WTC11 (cell line): ENCODE measurements at regions not wholly inside any gene's neighbourhood (a gene's known extent, or its start where the extent isn't known, plus 50 kb on each side); places are given as distances from the start of the nearest gene placed in this dataset.

Experiments used
- ATAC-seq: fragments of 200-7000 bp; cut with Tn5 transposase; 2 replicates; pipeline ENCODE4 v1.10.0; 2021; ENCODE audit warnings: mild to moderate bottlenecking, moderate library complexity
- CTCF ChIA-PET: fragments of 300-600 bp; sonication (Branson Sonifier 250); formaldehyde crosslinking; loops from one replicate; lab custom pipeline; 2021; ENCODE audit warnings: antibody characterized with exemption; lab: Charles Lee
- POLR2A ChIA-PET: fragments of 350-600 bp; sonication (Branson Sonifier 250); formaldehyde crosslinking; loops from one replicate; lab custom pipeline; 2021; ENCODE audit warnings: antibody characterized with exemption; lab: Charles Lee
- DNase-seq: peaks from one replicate; pipeline ENCODE4 v3.0.0; 2021; ENCODE audit warnings: low spot score
- H3K27ac Mint-ChIP-seq: 2 replicates; pipeline ENCODE4 v1.8.0; 2021; ENCODE audit warnings: mixed read lengths
- H3K27me3 Mint-ChIP-seq: 2 replicates; pipeline ENCODE4 v1.8.0; 2021; ENCODE audit warnings: low read depth, mild to moderate bottlenecking, moderate library complexity, mixed read lengths
- H3K36me3 Mint-ChIP-seq: 2 replicates; pipeline ENCODE4 v1.8.0; 2021; ENCODE audit warnings: mixed read lengths
- H3K4me1 Mint-ChIP-seq: 2 replicates; pipeline ENCODE4 v1.8.0; 2022; ENCODE audit warnings: mixed read lengths
- H3K4me3 Mint-ChIP-seq: 2 replicates; pipeline ENCODE4 v1.8.0; 2021; ENCODE audit warnings: mild to moderate bottlenecking, moderate library complexity, mixed read lengths
- H3K9me3 Mint-ChIP-seq: 2 replicates; pipeline ENCODE4 v1.8.0; 2021; ENCODE audit warnings: mixed read lengths
- AFF4 ChIP-seq: sonication (generic); formaldehyde crosslinking; IDR thresholded peaks from 2 replicates; pipeline ENCODE4 v1.8.1; 2023; ENCODE audit warnings: mild to moderate bottlenecking, missing genetic modification reagents, borderline replicate concordance
- CDX4 ChIP-seq: fragments of 250-450 bp; sonication (Bioruptor Pico); IDR thresholded peaks from 2 replicates; pipeline ENCODE4 v1.9.0; 2021; ENCODE audit warnings: moderate library complexity, mild to moderate bottlenecking, inconsistent platforms, borderline replicate concordance
- CREB1 ChIP-seq: sonication (generic); formaldehyde crosslinking; IDR thresholded peaks from 2 replicates; pipeline ENCODE4 v1.8.0; 2023; ENCODE audit warnings: mild to moderate bottlenecking, missing genetic modification reagents
- CREM ChIP-seq: sonication (generic); formaldehyde crosslinking; IDR thresholded peaks from 2 replicates; pipeline ENCODE4 v1.8.1; 2022; ENCODE audit warnings: mild to moderate bottlenecking, missing genetic modification reagents, moderate library complexity
- CTCF ChIP-seq: fragments of 200-600 bp; IDR thresholded peaks from 2 replicates; pipeline ENCODE4 v1.8.0; 2022; ENCODE audit warnings: antibody characterized with exemption
- ELF4 ChIP-seq: sonication (generic); formaldehyde crosslinking; IDR thresholded peaks from 2 replicates; pipeline ENCODE4 v1.8.1; 2022; ENCODE audit warnings: low read depth, mild to moderate bottlenecking, moderate library complexity, missing genetic modification reagents
- EMX1 ChIP-seq: fragments of 250-450 bp; sonication (Bioruptor Pico); IDR thresholded peaks from 2 replicates; pipeline ENCODE4 v1.8.0; 2021; ENCODE audit warnings: mild to moderate bottlenecking
- FOXJ3 ChIP-seq: sonication (generic); formaldehyde crosslinking; IDR thresholded peaks from 2 replicates; pipeline ENCODE4 v1.9.0; 2021; ENCODE audit warnings: missing genetic modification reagents, mild to moderate bottlenecking, borderline replicate concordance
- NR2C2 ChIP-seq: sonication (generic); formaldehyde crosslinking; IDR thresholded peaks from 2 replicates; pipeline ENCODE4 v1.8.0; 2022; ENCODE audit warnings: mild to moderate bottlenecking, missing genetic modification reagents
- OVOL2 ChIP-seq: fragments of 250-450 bp; sonication (Bioruptor Pico); IDR thresholded peaks from 2 replicates; pipeline ENCODE4 v1.9.0; 2021; ENCODE audit warnings: mild to moderate bottlenecking, borderline replicate concordance
- RORB ChIP-seq: fragments of 250-450 bp; sonication (Bioruptor Pico); IDR thresholded peaks from 2 replicates; pipeline ENCODE4 v1.9.0; 2021; ENCODE audit warnings: mild to moderate bottlenecking
- SP1 ChIP-seq: sonication (generic); formaldehyde crosslinking; conservative IDR thresholded peaks from 2 replicates; pipeline ENCODE4 v1.8.1; 2022; ENCODE audit warnings: missing genetic modification reagents
- ZBTB21 ChIP-seq: sonication (generic); formaldehyde crosslinking; IDR thresholded peaks from 2 replicates; pipeline ENCODE4 v1.8.1; 2023; ENCODE audit warnings: mild to moderate bottlenecking, missing genetic modification reagents, borderline replicate concordance
- ZNF219 ChIP-seq: sonication (generic); formaldehyde crosslinking; IDR thresholded peaks from 2 replicates; pipeline ENCODE4 v1.8.0; 2023; ENCODE audit warnings: missing genetic modification reagents, mild to moderate bottlenecking, borderline replicate concordance
- ZNF416 ChIP-seq: fragments of 250-450 bp; sonication (Bioruptor Pico); IDR thresholded peaks from 2 replicates; pipeline ENCODE4 v1.9.0; 2021; ENCODE audit warnings: mild to moderate bottlenecking, inconsistent platforms
- ZNF512 ChIP-seq: sonication (generic); formaldehyde crosslinking; IDR thresholded peaks from 2 replicates; pipeline ENCODE4 v1.8.1; 2022; ENCODE audit warnings: missing genetic modification reagents, borderline replicate concordance
- ZNF532 ChIP-seq: fragments of 250-450 bp; sonication (Bioruptor Pico); IDR thresholded peaks from 2 replicates; pipeline ENCODE4 v1.9.0; 2021; ENCODE audit warnings: mild to moderate bottlenecking, borderline replicate concordance
- ZSCAN18 ChIP-seq: fragments of 250-450 bp; sonication (Bioruptor Pico); IDR thresholded peaks from 2 replicates; pipeline ENCODE4 v2.1.2; 2022; ENCODE audit warnings: mild to moderate bottlenecking, moderate library complexity

- TF ChIP-seq CDX4 (CRISPR knock-in tag): no peak
- TF ChIP-seq CTCF: no peak
- no peak for TF ChIP-seq ELF4
- TF ChIP-seq ZNF512: no peak
- TF ChIP-seq ZNF532 (CRISPR knock-in tag): no peak
- no peak for TF ChIP-seq CREB1
- no peak for TF ChIP-seq ZSCAN18 (CRISPR knock-in tag)
- TF ChIP-seq CREM (CRISPR knock-in tag): no peak
- TF ChIP-seq OVOL2 (CRISPR knock-in tag): no peak
- no peak for TF ChIP-seq EMX1 (CRISPR knock-in tag)
- TF ChIP-seq SP1 (CRISPR knock-in tag): no peak
- TF ChIP-seq ZBTB21: no peak
- TF ChIP-seq RORB (CRISPR knock-in tag): no peak
- no peak for TF ChIP-seq FOXJ3
- TF ChIP-seq ZNF219 (CRISPR knock-in tag): no peak
- TF ChIP-seq ZNF416 (CRISPR knock-in tag): no peak
- no peak for TF ChIP-seq AFF4 (CRISPR knock-in tag)
- no peak for TF ChIP-seq NR2C2
- ATAC-seq (no peak), DNase-seq (no peak)
- H3K36me3 Mint-ChIP-seq: no peaks in the 10 kb centered on the region
- ChIA-PET POLR2A (no interaction called here), CTCF (interaction anchor here (1.4 to 1.7 kb wide), 3 partner anchors 124 to 342 kb away, joined by 3 to 21 read pairs (median 17); no protein-coding TSS in a partner anchor)
- no peak overlapping the region for H3K27ac Mint-ChIP-seq
- H3K27me3 Mint-ChIP-seq: no peaks in the 10 kb centered on the region
- peaks cover 3% of the 10 kb centered on the region; the same call in 1 of the 2 replicates for H3K4me1 Mint-ChIP-seq
- peaks cover 7% of the 10 kb centered on the region for H3K9me3 Mint-ChIP-seq
- no peak overlapping the region for H3K4me3 Mint-ChIP-seq
These were observed 288.1 kb upstream of the TFPI start for GRCh38 chr2:187842315-187842714.
